ENCODE measurements at regions not wholly inside any gene's neighbourhood (a gene's known extent, or its start where the extent isn't known, plus 50 kb on each side); places are given as distances from the start of the nearest gene placed in this dataset.

DNA sequence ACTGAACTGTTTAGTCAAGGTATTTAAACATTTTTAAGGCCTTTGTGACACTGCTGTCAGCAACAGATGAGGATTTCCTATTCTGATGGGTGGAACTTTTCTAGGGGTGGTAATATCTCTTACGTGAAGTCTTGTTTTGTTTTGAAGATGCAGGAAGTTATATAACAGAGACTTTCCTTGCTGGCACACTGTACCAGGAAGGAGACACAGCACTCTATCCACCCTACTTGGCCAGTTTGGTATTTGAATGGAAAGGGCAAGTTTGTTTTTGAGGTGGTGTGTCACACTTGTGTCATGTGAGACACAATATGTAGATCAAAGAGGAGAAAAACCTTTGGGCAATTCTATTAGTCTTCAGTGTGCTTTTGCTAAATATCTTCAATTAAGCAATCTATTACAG, 51.6 kb upstream of the SRP54 start:
- Histone ChIP-seq H3K27ac (peak overlapping the region in 1 of 2 donors; percentile 17), H3K9me3 (no peaks in the 10 kb centered on the region), H3K4me1 (no peaks in the 10 kb centered on the region), H3K27me3 (no peaks in the 10 kb centered on the region), H3K4me3 (no peak overlapping the region), H3K36me3 (no peaks in the 10 kb centered on the region)
- no peak for TF ChIP-seq POLR2A (IDR thresholded peaks at IDR 0.05)
- TF ChIP-seq, protein P1, sequence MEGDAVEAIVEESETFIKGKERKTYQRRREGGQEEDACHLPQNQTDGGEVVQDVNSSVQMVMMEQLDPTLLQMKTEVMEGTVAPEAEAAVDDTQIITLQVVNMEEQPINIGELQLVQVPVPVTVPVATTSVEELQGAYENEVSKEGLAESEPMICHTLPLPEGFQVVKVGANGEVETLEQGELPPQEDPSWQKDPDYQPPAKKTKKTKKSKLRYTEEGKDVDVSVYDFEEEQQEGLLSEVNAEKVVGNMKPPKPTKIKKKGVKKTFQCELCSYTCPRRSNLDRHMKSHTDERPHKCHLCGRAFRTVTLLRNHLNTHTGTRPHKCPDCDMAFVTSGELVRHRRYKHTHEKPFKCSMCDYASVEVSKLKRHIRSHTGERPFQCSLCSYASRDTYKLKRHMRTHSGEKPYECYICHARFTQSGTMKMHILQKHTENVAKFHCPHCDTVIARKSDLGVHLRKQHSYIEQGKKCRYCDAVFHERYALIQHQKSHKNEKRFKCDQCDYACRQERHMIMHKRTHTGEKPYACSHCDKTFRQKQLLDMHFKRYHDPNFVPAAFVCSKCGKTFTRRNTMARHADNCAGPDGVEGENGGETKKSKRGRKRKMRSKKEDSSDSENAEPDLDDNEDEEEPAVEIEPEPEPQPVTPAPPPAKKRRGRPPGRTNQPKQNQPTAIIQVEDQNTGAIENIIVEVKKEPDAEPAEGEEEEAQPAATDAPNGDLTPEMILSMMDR (IDR thresholded peaks at IDR 0.05), result no peak
- no peak for DNase-seq
- intact Hi-C loops (cut with DNase I; ENCODE audit: low total_unique reads), result no loop called here

DNA sequence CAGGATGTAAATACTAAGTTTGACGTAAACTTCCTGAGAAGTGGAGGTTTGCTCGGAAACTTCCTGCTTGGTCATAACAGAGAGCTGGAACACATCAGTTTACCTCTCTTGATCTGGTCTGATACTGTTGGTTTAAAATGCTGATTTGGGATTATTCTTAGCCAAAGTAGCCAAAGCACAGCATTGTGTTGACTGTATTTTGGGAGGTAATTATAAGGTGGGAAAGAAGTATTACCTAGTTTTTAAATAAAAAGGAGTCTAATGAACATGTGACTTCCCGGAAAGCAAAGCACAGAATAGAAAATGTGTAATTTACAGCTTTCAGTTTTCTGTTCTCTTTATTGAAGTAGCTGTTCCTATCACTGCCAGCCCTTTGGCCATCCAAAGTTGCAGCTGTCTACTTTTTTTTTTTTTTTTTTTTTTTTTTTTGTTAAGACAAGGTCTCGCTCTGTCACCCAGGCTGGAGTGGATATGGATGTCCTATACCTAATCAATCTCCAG, 52.2 kb upstream of the SRP54 start:
- H3K27ac ChIP-seq, result peak overlapping the region in 1 of 2 donors; percentile 17
- H3K4me3 ChIP-seq, result no peak overlapping the region
- no peaks in the 10 kb centered on the region for H3K9me3 ChIP-seq
- no peak for TF ChIP-seq POLR2A (IDR thresholded peaks at IDR 0.05)
- no peaks in the 10 kb centered on the region for H3K27me3 ChIP-seq
- no peak for DNase-seq
- no peaks in the 10 kb centered on the region for H3K4me1 ChIP-seq
- intact Hi-C loops (cut with DNase I; ENCODE audit: low total_unique reads), result no loop called here
- H3K36me3 ChIP-seq, result no peaks in the 10 kb centered on the region

DNA sequence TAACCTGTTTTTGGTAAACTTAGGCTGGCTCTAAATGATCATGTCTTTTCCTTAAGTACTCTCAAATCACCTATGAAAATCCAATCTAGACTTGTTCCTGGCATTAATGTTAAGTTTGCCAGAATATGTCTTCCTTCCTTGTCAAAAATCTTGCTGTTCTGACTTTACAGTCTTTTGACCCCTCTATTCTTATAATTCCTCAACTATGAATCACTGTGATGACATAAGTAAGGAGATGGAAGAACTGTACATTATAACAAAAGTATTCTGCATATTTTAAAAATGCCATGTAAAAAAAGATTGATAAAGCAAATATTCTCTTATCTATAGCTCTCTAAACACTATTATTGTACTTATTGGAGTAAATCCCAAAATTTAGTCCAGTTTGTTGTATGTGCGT, 51.4 kb upstream of the BAZ1A start:
- DNase-seq, result no peak
- no peaks in the 10 kb centered on the region for H3K4me1 ChIP-seq
- TF ChIP-seq, protein P1 (IDR thresholded peaks at IDR 0.05), result no peak
- no peak for TF ChIP-seq POLR2A (IDR thresholded peaks at IDR 0.05)
- H3K4me3 ChIP-seq, result no peak overlapping the region
- H3K9me3 ChIP-seq, result no peaks in the 10 kb centered on the region
- H3K27ac ChIP-seq, result no peak overlapping the region
- no peaks in the 10 kb centered on the region for H3K27me3 ChIP-seq
- H3K36me3 ChIP-seq, result no peaks in the 10 kb centered on the region
- intact Hi-C loops (cut with DNase I; ENCODE audit: low total_unique reads), result no loop called here

Measured in uterus (tissue), 3 donors.